ENCODE measurements at regions not wholly inside any gene's neighbourhood (a gene's known extent, or its start where the extent isn't known, plus 50 kb on each side); places are given as distances from the start of the nearest gene placed in this dataset.

- H3K4me3 Mint-ChIP-seq: no peak overlapping the region
- no peaks in the 10 kb centered on the region for H3K4me1 Mint-ChIP-seq
- H3K27ac Mint-ChIP-seq: no peak overlapping the region
- ATAC-seq (replicated peaks): no peak
- H3K9me3 Mint-ChIP-seq: peaks cover 4% of the 10 kb centered on the region
- H3K36me3 Mint-ChIP-seq (ENCODE audit: low read depth): no peaks in the 10 kb centered on the region
- peaks cover 8% of the 10 kb centered on the region for H3K27me3 Mint-ChIP-seq
Observed at GRCh38 chr2:2824588-2824987, 493.5 kb upstream of the MYT1L start.

- Mint-ChIP-seq H3K27ac (no peak overlapping the region), H3K9me3 (peaks cover 4% of the 10 kb centered on the region)
Observed at GRCh38 chr2:2823061-2823753, 492.1 kb upstream of the MYT1L start.

GRCh38 chr2:2822143-2822542 is 491.1 kb upstream of the MYT1L start:
- H3K9me3 Mint-ChIP-seq: peaks cover 4% of the 10 kb centered on the region
- ATAC-seq (replicated peaks): no peak
- H3K4me1 Mint-ChIP-seq: no peaks in the 10 kb centered on the region
- H3K36me3 Mint-ChIP-seq (ENCODE audit: low read depth): no peaks in the 10 kb centered on the region
- H3K27me3 Mint-ChIP-seq: peaks cover 16% of the 10 kb centered on the region
- no peak overlapping the region for H3K4me3 Mint-ChIP-seq
- no peak overlapping the region for H3K27ac Mint-ChIP-seq

More at GRCh38 chr2:2823061-2823753, 492.1 kb upstream of the MYT1L start:
- Mint-ChIP-seq H3K27me3 (peaks cover 16% of the 10 kb centered on the region), H3K4me3 (no peak overlapping the region), H3K36me3 (ENCODE audit: low read depth) (no peaks in the 10 kb centered on the region), H3K4me1 (no peaks in the 10 kb centered on the region)
- no peak for ATAC-seq (replicated peaks)

- Mint-ChIP-seq H3K4me1 (no peaks in the 10 kb centered on the region), H3K9me3 (peaks cover 13% of the 10 kb centered on the region), H3K27me3 (no peaks in the 10 kb centered on the region), H3K4me3 (no peak overlapping the region), H3K36me3 (ENCODE audit: low read depth) (no peaks in the 10 kb centered on the region), H3K27ac (no peak overlapping the region)
- ATAC-seq (replicated peaks): no peak
Observed at GRCh38 chr2:2812648-2813047, 481.6 kb upstream of the MYT1L start.

- no peak overlapping the region for H3K27ac Mint-ChIP-seq
- no peak overlapping the region for H3K4me3 Mint-ChIP-seq
- no peaks in the 10 kb centered on the region for H3K4me1 Mint-ChIP-seq
- no peaks in the 10 kb centered on the region for H3K36me3 Mint-ChIP-seq (ENCODE audit: low read depth)
- ATAC-seq (replicated peaks): no peak
- no peaks in the 10 kb centered on the region for H3K27me3 Mint-ChIP-seq
- H3K9me3 Mint-ChIP-seq: peaks cover 13% of the 10 kb centered on the region
Observed at GRCh38 chr2:2812117-2812516, 481.0 kb upstream of the MYT1L start.

- ATAC-seq (replicated peaks): no peak
- no peaks in the 10 kb centered on the region for H3K27me3 Mint-ChIP-seq
- H3K27ac Mint-ChIP-seq: no peak overlapping the region
- H3K9me3 Mint-ChIP-seq: peaks cover 13% of the 10 kb centered on the region
- H3K4me3 Mint-ChIP-seq: no peak overlapping the region
- no peaks in the 10 kb centered on the region for H3K36me3 Mint-ChIP-seq (ENCODE audit: low read depth)
- no peaks in the 10 kb centered on the region for H3K4me1 Mint-ChIP-seq
Observed at GRCh38 chr2:2810504-2810903, 479.4 kb upstream of the MYT1L start.

- no peaks in the 10 kb centered on the region for H3K36me3 Mint-ChIP-seq (ENCODE audit: low read depth)
- no peaks in the 10 kb centered on the region for H3K4me1 Mint-ChIP-seq
- H3K27ac Mint-ChIP-seq: no peak overlapping the region
- H3K9me3 Mint-ChIP-seq: peaks cover 13% of the 10 kb centered on the region
- no peaks in the 10 kb centered on the region for H3K27me3 Mint-ChIP-seq
- ATAC-seq (replicated peaks): no peak
- H3K4me3 Mint-ChIP-seq: no peak overlapping the region
Observed at GRCh38 chr2:2809771-2810170, 478.7 kb upstream of the MYT1L start.

- Mint-ChIP-seq H3K4me3 (no peak overlapping the region), H3K4me1 (no peaks in the 10 kb centered on the region), H3K27ac (no peak overlapping the region), H3K36me3 (ENCODE audit: low read depth) (no peaks in the 10 kb centered on the region), H3K27me3 (no peaks in the 10 kb centered on the region), H3K9me3 (peaks cover 5% of the 10 kb centered on the region)
- ATAC-seq (replicated peaks): no peak
Observed at GRCh38 chr2:2808551-2809058, 477.5 kb upstream of the MYT1L start.

- no peak overlapping the region for H3K4me3 Mint-ChIP-seq
- H3K27me3 Mint-ChIP-seq: no peaks in the 10 kb centered on the region
- H3K36me3 Mint-ChIP-seq (ENCODE audit: low read depth): no peaks in the 10 kb centered on the region
- ATAC-seq (replicated peaks): no peak
- H3K27ac Mint-ChIP-seq: no peak overlapping the region
- peaks cover 4% of the 10 kb centered on the region for H3K9me3 Mint-ChIP-seq
- H3K4me1 Mint-ChIP-seq: no peaks in the 10 kb centered on the region
Observed at GRCh38 chr2:2806711-2807110, 475.6 kb upstream of the MYT1L start.

- H3K36me3 Mint-ChIP-seq (ENCODE audit: low read depth): no peaks in the 10 kb centered on the region
- no peaks in the 10 kb centered on the region for H3K27me3 Mint-ChIP-seq
- ATAC-seq (replicated peaks): no peak
- no peaks in the 10 kb centered on the region for H3K4me1 Mint-ChIP-seq
- no peak overlapping the region for H3K27ac Mint-ChIP-seq
- no peak overlapping the region for H3K4me3 Mint-ChIP-seq
- peaks cover 4% of the 10 kb centered on the region for H3K9me3 Mint-ChIP-seq
Observed at GRCh38 chr2:2805263-2805662, 474.2 kb upstream of the MYT1L start.

- Mint-ChIP-seq H3K4me3 (no peak overlapping the region), H3K9me3 (peaks cover 4% of the 10 kb centered on the region), H3K27me3 (no peaks in the 10 kb centered on the region), H3K36me3 (ENCODE audit: low read depth) (no peaks in the 10 kb centered on the region), H3K4me1 (no peaks in the 10 kb centered on the region), H3K27ac (no peak overlapping the region)
- ATAC-seq (replicated peaks): no peak
Observed at GRCh38 chr2:2804528-2804927, 473.5 kb upstream of the MYT1L start.

GRCh38 chr2:2801458-2801857 is 470.4 kb upstream of the MYT1L start:
- Mint-ChIP-seq H3K27ac (no peak overlapping the region), H3K27me3 (no peaks in the 10 kb centered on the region), H3K4me1 (no peaks in the 10 kb centered on the region), H3K36me3 (ENCODE audit: low read depth) (no peaks in the 10 kb centered on the region), H3K4me3 (no peak overlapping the region), H3K9me3 (peaks cover 4% of the 10 kb centered on the region)
- no peak for ATAC-seq (replicated peaks)

GRCh38 chr2:2800697-2801096 is 469.6 kb upstream of the MYT1L start:
- Mint-ChIP-seq H3K4me3 (no peak overlapping the region), H3K9me3 (peaks cover 4% of the 10 kb centered on the region), H3K27ac (no peak overlapping the region), H3K36me3 (ENCODE audit: low read depth) (no peaks in the 10 kb centered on the region), H3K27me3 (no peaks in the 10 kb centered on the region), H3K4me1 (no peaks in the 10 kb centered on the region)
- no peak for ATAC-seq (replicated peaks)

- Mint-ChIP-seq H3K4me1 (no peaks in the 10 kb centered on the region), H3K9me3 (peaks cover 4% of the 10 kb centered on the region), H3K27me3 (no peaks in the 10 kb centered on the region), H3K36me3 (ENCODE audit: low read depth) (no peaks in the 10 kb centered on the region), H3K27ac (no peak overlapping the region), H3K4me3 (no peak overlapping the region)
- ATAC-seq (replicated peaks): no peak
Observed at GRCh38 chr2:2800001-2800400, 468.9 kb upstream of the MYT1L start.

GRCh38 chr2:2799151-2799697 is 468.1 kb upstream of the MYT1L start:
- ATAC-seq (replicated peaks): no peak
- H3K4me1 Mint-ChIP-seq: no peaks in the 10 kb centered on the region
- no peak overlapping the region for H3K27ac Mint-ChIP-seq
- no peaks in the 10 kb centered on the region for H3K36me3 Mint-ChIP-seq (ENCODE audit: low read depth)
- H3K4me3 Mint-ChIP-seq: no peak overlapping the region
- H3K27me3 Mint-ChIP-seq: no peaks in the 10 kb centered on the region
- H3K9me3 Mint-ChIP-seq: peaks cover 4% of the 10 kb centered on the region

All from activated T-helper 17 cell treated with anti-CD3 and anti-CD28 coated beads, Interleukin-2, amount 50 U/mL, for 72 hours (primary cell).